Activated CD8-positive, alpha-beta T cell treated with anti-CD3 and anti-CD28 coated beads for 36 hours (primary cell): ENCODE measurements at regions not wholly inside any gene's neighbourhood (a gene's known extent, or its start where the extent isn't known, plus 50 kb on each side); places are given as distances from the start of the nearest gene placed in this dataset.

Experiments
- ATAC-seq: fragments of 200-7000 bp; cut with Tn5 transposase; one replicate; pipeline ENCODE4 v1.10.0; 2021; ENCODE audit warnings: mild to moderate bottlenecking, moderate library complexity
- CTCF ChIA-PET: fragments of 350-600 bp; sonication (Branson Sonifier 250); formaldehyde crosslinking; loops from one replicate; lab custom pipeline; 2021; ENCODE audit warnings: antibody characterized with exemption; lab: Charles Lee
- POLR2A ChIA-PET: fragments of 350-600 bp; sonication (Branson Sonifier 250); formaldehyde crosslinking; loops from one replicate; lab custom pipeline; 2021; ENCODE audit warnings: antibody characterized with exemption; lab: Charles Lee
- DNase-seq: peaks from one replicate; pipeline ENCODE4 v3.0.0-alpha.2; 2020
- H3K27ac Mint-ChIP-seq: one replicate; pipeline ENCODE4 v1.8.0; 2021; ENCODE audit warnings: mild to moderate bottlenecking, mixed read lengths
- H3K27me3 Mint-ChIP-seq: one replicate; pipeline ENCODE4 v1.8.0; 2021; ENCODE audit warnings: mixed read lengths
- H3K36me3 Mint-ChIP-seq: one replicate; pipeline ENCODE4 v1.8.0; 2021; ENCODE audit warnings: low read depth, mixed read lengths
- H3K4me1 Mint-ChIP-seq: one replicate; pipeline ENCODE4 v1.8.0; 2021; ENCODE audit warnings: low read depth, mixed read lengths
- H3K4me3 Mint-ChIP-seq: one replicate; pipeline ENCODE4 v1.8.0; 2021; ENCODE audit warnings: mild to moderate bottlenecking, moderate library complexity, mixed read lengths
- H3K9me3 Mint-ChIP-seq: one replicate; pipeline ENCODE4 v1.8.0; 2021; ENCODE audit warnings: mixed read lengths
- CTCF ChIP-seq: fragments of 200-600 bp; IDR thresholded peaks from one replicate; pipeline ENCODE4 v1.8.0; 2022; ENCODE audit warnings: antibody characterized with exemption, mild to moderate bottlenecking
- intact Hi-C: fragments of 100-400 bp; cut with micrococcal nuclease; formaldehyde crosslinking; loops from one replicate; pipeline ENCODE4 v1.10.0; 2022

GRCh38 chr3:127038923-127039581 lies 56.1 kb downstream of the PLXNA1 start:
- intact Hi-C loops = no loop called here
- no peak for TF ChIP-seq CTCF
- ChIA-PET POLR2A (no interaction called here), CTCF (no interaction called here)
- ATAC-seq (no peak), DNase-seq (no peak)
- no peak overlapping the region for H3K27ac Mint-ChIP-seq
- no peaks in the 10 kb centered on the region for H3K9me3 Mint-ChIP-seq
- H3K4me1 Mint-ChIP-seq = no peaks in the 10 kb centered on the region
- H3K36me3 Mint-ChIP-seq = no peaks in the 10 kb centered on the region
- no peaks in the 10 kb centered on the region for H3K27me3 Mint-ChIP-seq
- H3K4me3 Mint-ChIP-seq = no peak overlapping the region

- Mint-ChIP-seq H3K36me3 (no peaks in the 10 kb centered on the region), H3K4me3 (no peak overlapping the region), H3K4me1 (no peaks in the 10 kb centered on the region), H3K9me3 (no peaks in the 10 kb centered on the region), H3K27ac (no peak overlapping the region), H3K27me3 (no peaks in the 10 kb centered on the region)
- no peak for DNase-seq
- intact Hi-C loops = no loop called here
- TF ChIP-seq CTCF = no peak
- ATAC-seq = no peak
- ChIA-PET POLR2A (no interaction called here), CTCF (no interaction called here)
Measured at GRCh38 chr3:127039719-127040118, 56.8 kb downstream of the PLXNA1 start.

GRCh38 chr3:127040216-127040615 lies 57.3 kb downstream of the PLXNA1 start:
- no peak for DNase-seq
- Mint-ChIP-seq H3K4me3 (no peak overlapping the region), H3K27me3 (no peaks in the 10 kb centered on the region), H3K36me3 (no peaks in the 10 kb centered on the region), H3K4me1 (no peaks in the 10 kb centered on the region), H3K9me3 (no peaks in the 10 kb centered on the region), H3K27ac (no peak overlapping the region)
- POLR2A ChIA-PET = no interaction called here
- ATAC-seq = no peak
- no peak for TF ChIP-seq CTCF
- CTCF ChIA-PET = no interaction called here
- intact Hi-C loops = no loop called here

- no peak overlapping the region for H3K27ac Mint-ChIP-seq
- H3K27me3 Mint-ChIP-seq = no peaks in the 10 kb centered on the region
- intact Hi-C loops = no loop called here
- no peaks in the 10 kb centered on the region for H3K9me3 Mint-ChIP-seq
- H3K4me1 Mint-ChIP-seq = no peaks in the 10 kb centered on the region
- H3K4me3 Mint-ChIP-seq = no peak overlapping the region
- DNase-seq = no peak
- CTCF ChIA-PET = no interaction called here
- H3K36me3 Mint-ChIP-seq = no peaks in the 10 kb centered on the region
- POLR2A ChIA-PET = no interaction called here
- ATAC-seq = no peak
- TF ChIP-seq CTCF = no peak
Measured at GRCh38 chr3:127041264-127041820, 58.4 kb downstream of the PLXNA1 start.

GRCh38 chr3:127041933-127042332 lies 59.0 kb downstream of the PLXNA1 start:
- H3K27ac Mint-ChIP-seq = no peak overlapping the region
- ChIA-PET POLR2A (no interaction called here), CTCF (no interaction called here)
- intact Hi-C loops = no loop called here
- H3K4me3 Mint-ChIP-seq = no peak overlapping the region
- TF ChIP-seq CTCF = no peak
- ATAC-seq (no peak), DNase-seq (no peak)
- H3K4me1 Mint-ChIP-seq = no peaks in the 10 kb centered on the region
- no peaks in the 10 kb centered on the region for H3K27me3 Mint-ChIP-seq
- no peaks in the 10 kb centered on the region for H3K36me3 Mint-ChIP-seq
- no peaks in the 10 kb centered on the region for H3K9me3 Mint-ChIP-seq
